ENCODE measurements at regions not wholly inside any gene's neighbourhood (a gene's known extent, or its start where the extent isn't known, plus 50 kb on each side); places are given as distances from the start of the nearest gene placed in this dataset.
A peak's percentile ranks its signal among the peaks of the same experiment; 100 is the strongest.

GRCh38 chr14:31990183-31990857 is 86.8 kb upstream of the ARHGAP5 start:
- no peak for DNase-seq (ENCODE audit: low read depth)
- no peak overlapping the region for H3K4me3 ChIP-seq (ENCODE audit: low read depth, low read length)
- no peak for TF ChIP-seq CTCF (IDR thresholded peaks at IDR 0.05; ENCODE audit: low read depth, low read length, missing control alignments)
- in situ Hi-C loops (cut with HindIII; ENCODE audit: low sequenced_read_pairs), result no loop called here

- no peak for TF ChIP-seq CTCF (IDR thresholded peaks at IDR 0.05; ENCODE audit: low read depth, low read length, missing control alignments)
- no peak for DNase-seq (ENCODE audit: low read depth)
- in situ Hi-C loops (cut with HindIII; ENCODE audit: low sequenced_read_pairs), result no loop called here
- no peak overlapping the region for H3K4me3 ChIP-seq (ENCODE audit: low read depth, low read length)
Observed at GRCh38 chr14:31990926-31991572, 86.1 kb upstream of the ARHGAP5 start.

- in situ Hi-C loops (cut with HindIII; ENCODE audit: low sequenced_read_pairs), result no loop called here
- H3K4me3 ChIP-seq (ENCODE audit: low read depth, low read length), result no peak overlapping the region
- TF ChIP-seq CTCF (IDR thresholded peaks at IDR 0.05; ENCODE audit: low read depth, low read length, missing control alignments), result no peak
- DNase-seq (ENCODE audit: low read depth), result peak; percentile 18
Observed at GRCh38 chr14:31992011-31992447, 85.1 kb upstream of the ARHGAP5 start.

GRCh38 chr14:31993521-31993951 is 83.6 kb upstream of the ARHGAP5 start:
- no peak overlapping the region for H3K4me3 ChIP-seq (ENCODE audit: low read depth, low read length)
- DNase-seq (ENCODE audit: low read depth), result no peak
- in situ Hi-C loops (cut with HindIII; ENCODE audit: low sequenced_read_pairs), result no loop called here

GRCh38 chr14:31994391-31995033 is 82.6 kb upstream of the ARHGAP5 start:
- in situ Hi-C loops (cut with HindIII; ENCODE audit: low sequenced_read_pairs), result no loop called here
- H3K4me3 ChIP-seq (ENCODE audit: low read depth, low read length), result no peak overlapping the region
- DNase-seq (ENCODE audit: low read depth), result no peak
- no peak for TF ChIP-seq CTCF (IDR thresholded peaks at IDR 0.05; ENCODE audit: low read depth, low read length, missing control alignments)

More at GRCh38 chr14:31993521-31993951, 83.6 kb upstream of the ARHGAP5 start:
- no peak for TF ChIP-seq CTCF (IDR thresholded peaks at IDR 0.05; ENCODE audit: low read depth, low read length, missing control alignments)

GRCh38 chr14:32003585-32003984 is 73.5 kb upstream of the ARHGAP5 start:
- in situ Hi-C loops (cut with HindIII; ENCODE audit: low sequenced_read_pairs), result no loop called here
- no peak for TF ChIP-seq CTCF (IDR thresholded peaks at IDR 0.05; ENCODE audit: low read depth, low read length, missing control alignments)
- H3K4me3 ChIP-seq (ENCODE audit: low read depth, low read length), result no peak overlapping the region
- DNase-seq (ENCODE audit: low read depth), result no peak

Data from astrocyte of the cerebellum (primary cell).